Ovary (tissue), 7 donors: ENCODE measurements at regions not wholly inside any gene's neighbourhood (a gene's known extent, or its start where the extent isn't known, plus 50 kb on each side); places are given as distances from the start of the nearest gene placed in this dataset.

Source experiments
- DNase-seq, 5 donors: peaks; one replicate each; pipeline ENCODE4 v3.0.0-alpha.2; 2019 to 2020
- H3K27ac ChIP-seq, 2 donors: fragments of 200-600 bp; one replicate each; pipeline versions ENCODE4 v1.5.1 to v1.8.0; 2019 to 2022
- H3K27me3 ChIP-seq: fragments of 200-600 bp; one replicate; pipeline ENCODE4 v1.8.0; 2022
- H3K36me3 ChIP-seq: fragments of 200-600 bp; sonication (generic); one replicate; pipeline ENCODE4 v1.5.1; 2019
- H3K4me1 ChIP-seq: one replicate; pipeline ENCODE4 v1.8.1; 2013; ENCODE audit warnings: mild to moderate bottlenecking, moderate library complexity; ENCODE audit not compliant: insufficient read depth
- H3K4me3 ChIP-seq: fragments of 200-600 bp; sonication (generic); one replicate; pipeline ENCODE4 v1.5.1; 2017
- H3K9me3 ChIP-seq, 2 donors: fragments of 200-600 bp in 1 of 2; sonication (generic) in 1 of 2; one replicate each; pipeline versions ENCODE4 v1.5.1 to v1.8.1; 2013 to 2019; ENCODE audit warnings: mild to moderate bottlenecking in 1 of 2, moderate library complexity in 1 of 2
- CTCF ChIP-seq, 3 donors: fragments of 450-650 bp in 2 of 3; fragments of 200-600 bp in 1 of 3; IDR thresholded peaks; one replicate each; pipeline versions ENCODE4 v1.5.1 to v1.8.0; 2016 to 2022; ENCODE audit warnings: antibody characterized with exemption in 3 of 3, mild to moderate bottlenecking in 1 of 3
- EP300 ChIP-seq: sonication (generic); formaldehyde crosslinking; IDR thresholded peaks from one replicate; pipeline ENCODE4 v1.6.1; 2017; ENCODE audit warnings: antibody characterized with exemption
- POLR2A ChIP-seq: fragments of 450-650 bp; IDR thresholded peaks from one replicate; pipeline ENCODE4 v1.6.1; 2017; ENCODE audit warnings: antibody characterized with exemption, mild to moderate bottlenecking, moderate library complexity
- WGBS, 3 donors: extraction: QIAGEN DNeasy Blood & Tissue Kit in 1 of 3; methylation state at CpG; one replicate each; pipeline versions ENCODE4 v1.1.5 to v1.1.7; 2013 to 2017; 5-methylcytosine and 5-hydroxymethylcytosine counted together
- intact Hi-C, 4 donors: fragments of 100-400 bp; cut with DNase I; formaldehyde crosslinking; loops; one replicate each; pipeline versions ENCODE4 v1.11.0 to v1.15.1; 2022 to 2023
- donor health status: DM: no; HTN: no; CAD: no; lungs with moderate emphysema.
- donor health status: DM: no; HTN: no; CAD: no.
- donor health status: Bipolar disorder and iron deficiency.
- donor health status: DM: no; HTN: no; CAD: no.
- donor health status: DM: yes; HTN: yes; CAD: no.

DNA sequence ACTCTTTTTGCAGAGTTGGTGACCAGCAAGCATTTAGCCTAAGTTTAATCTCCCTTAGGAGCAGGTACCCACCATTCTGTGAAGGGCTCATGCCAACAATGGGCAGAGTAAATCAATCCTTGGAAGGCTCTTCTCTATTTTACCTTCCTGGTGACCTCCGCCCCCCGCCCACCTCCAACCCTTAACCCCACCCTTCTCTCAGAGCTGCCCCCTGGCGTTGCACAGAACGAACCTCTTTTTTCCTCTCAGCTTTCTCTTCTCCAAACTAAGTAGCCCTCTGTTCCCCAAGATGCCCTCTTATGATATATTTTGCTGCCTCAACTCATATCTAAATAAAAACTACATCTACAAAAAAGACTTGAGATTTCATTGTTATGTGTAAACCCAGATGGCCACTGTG lies 186.8 kb downstream of the SEC16B start:
- Histone ChIP-seq H3K9me3 (no peaks in the 10 kb centered on the region), H3K27ac (no peak overlapping the region), H3K27me3 (no peaks in the 10 kb centered on the region), H3K4me3 (no peak overlapping the region), H3K36me3 (no peaks in the 10 kb centered on the region), H3K4me1 (no peaks in the 10 kb centered on the region)
- 88 to 90% (median 89%) methylated on average over 4 of the region's 4 CpGs for WGBS, 3 donors
- TF ChIP-seq EP300 (no peak), POLR2A (no peak), CTCF (IDR thresholded peaks at IDR 0.05) (no peak)
- no peak for DNase-seq
- intact Hi-C loops = no loop called here

DNA sequence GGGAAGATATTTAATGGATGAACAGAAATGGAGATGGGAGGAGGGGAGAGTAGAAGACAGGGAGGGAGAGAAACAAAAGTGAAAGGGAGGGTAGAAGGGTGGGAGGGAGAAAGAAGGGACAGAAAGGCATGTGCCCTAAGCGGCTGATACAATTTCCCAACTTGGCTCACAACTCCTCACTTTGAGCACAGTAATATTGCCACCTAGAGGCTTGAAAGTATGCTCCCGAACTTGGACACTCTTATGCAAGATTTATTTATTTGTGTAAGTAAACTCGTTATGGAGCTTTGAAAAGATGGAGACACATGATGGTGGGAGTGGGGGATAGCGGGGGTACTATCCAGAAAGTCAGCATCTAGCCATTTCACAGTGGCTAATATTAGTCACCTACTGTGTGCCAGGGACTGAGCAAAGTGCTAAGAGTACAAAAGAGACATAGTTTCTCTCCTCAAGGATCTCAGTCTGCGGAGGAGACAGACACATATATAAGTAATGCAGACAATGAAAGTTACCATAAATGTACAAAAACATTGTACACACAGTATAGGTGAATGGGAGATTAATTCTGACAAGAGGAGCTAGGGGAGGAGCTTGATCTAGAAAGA lies 189.7 kb downstream of the SEC16B start:
- H3K4me3 ChIP-seq = no peak overlapping the region
- intact Hi-C loops = no loop called here
- H3K4me1 ChIP-seq = no peaks in the 10 kb centered on the region
- DNase-seq = no peak
- TF ChIP-seq EP300 (no peak), CTCF (IDR thresholded peaks at IDR 0.05) (peak in 1 of 3 donors; percentile 6), POLR2A (no peak)
- no peaks in the 10 kb centered on the region for H3K27me3 ChIP-seq
- H3K9me3 ChIP-seq = no peaks in the 10 kb centered on the region
- H3K27ac ChIP-seq = no peak overlapping the region
- WGBS, 3 donors = 21 to 28% (median 24%) methylated on average over 5 of the region's 5 CpGs
- H3K36me3 ChIP-seq = no peaks in the 10 kb centered on the region

DNA sequence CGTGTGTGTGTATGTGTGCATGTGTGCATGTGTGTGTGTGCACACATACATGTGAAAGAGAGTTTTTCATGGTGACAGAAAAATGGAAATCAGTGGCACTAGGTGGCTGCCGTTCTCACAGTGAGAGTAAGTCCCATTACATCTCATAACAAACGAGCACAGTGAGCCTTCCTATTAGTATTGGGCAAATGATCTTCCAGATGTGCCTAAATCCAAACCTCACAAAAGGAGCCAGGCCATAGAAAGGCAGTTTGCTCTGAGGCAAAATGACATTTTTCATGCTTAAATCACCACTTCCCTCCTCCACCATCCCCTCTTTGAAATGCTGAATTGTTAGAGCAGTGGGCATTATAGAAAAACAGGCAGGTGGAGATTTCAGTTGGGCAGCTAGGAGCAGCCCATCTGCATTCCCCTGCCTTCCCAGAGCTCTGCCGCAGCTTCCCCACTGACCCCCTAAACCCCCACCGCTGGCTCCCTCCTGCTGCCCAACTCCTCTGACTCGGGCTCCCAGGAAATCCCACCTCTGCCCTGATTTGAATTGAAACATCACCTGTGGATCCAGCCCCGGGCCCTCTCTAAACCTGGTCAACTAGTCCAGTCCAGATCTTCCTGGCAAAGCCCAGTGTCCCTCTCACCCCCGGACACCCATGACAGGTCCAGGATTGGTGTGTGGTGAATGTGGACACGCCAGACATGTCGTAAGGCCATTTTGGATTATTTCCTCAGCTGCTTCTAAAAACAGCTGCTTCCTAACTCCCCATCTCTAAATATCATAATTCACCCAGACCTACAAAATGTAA lies 190.5 kb downstream of the SEC16B start:
- Histone ChIP-seq H3K27ac (no peak overlapping the region), H3K36me3 (no peaks in the 10 kb centered on the region), H3K4me1 (no peaks in the 10 kb centered on the region), H3K27me3 (no peaks in the 10 kb centered on the region), H3K4me3 (no peak overlapping the region), H3K9me3 (no peaks in the 10 kb centered on the region)
- DNase-seq = no peak
- TF ChIP-seq POLR2A (no peak), EP300 (no peak), CTCF (IDR thresholded peaks at IDR 0.05) (no peak)
- 71 to 79% (median 75%) methylated on average over 10 of the region's 10 CpGs for WGBS, 3 donors
- intact Hi-C loops = no loop called here

GRCh38 chr1:177775924-177776323 lies 193.9 kb downstream of the SEC16B start:
- WGBS, 3 donors = 78 to 81% (median 80%) methylated on average over 4 of the region's 4 CpGs

More at GRCh38 chr1:177775924-177776323, 193.9 kb downstream of the SEC16B start:
- no peak for DNase-seq
- intact Hi-C loops = no loop called here
- H3K4me3 ChIP-seq = no peak overlapping the region
- H3K9me3 ChIP-seq = no peaks in the 10 kb centered on the region
- TF ChIP-seq EP300 (no peak), POLR2A (no peak), CTCF (IDR thresholded peaks at IDR 0.05) (no peak)
- H3K36me3 ChIP-seq = no peaks in the 10 kb centered on the region
- H3K27me3 ChIP-seq = no peaks in the 10 kb centered on the region
- no peaks in the 10 kb centered on the region for H3K4me1 ChIP-seq
- no peak overlapping the region for H3K27ac ChIP-seq
